ENCODE measurements at regions not wholly inside any gene's neighbourhood (a gene's known extent, or its start where the extent isn't known, plus 50 kb on each side); places are given as distances from the start of the nearest gene placed in this dataset.

GRCh38 chr4:137623013-137623412, 90.7 kb upstream of the PCDH18 start:
- peaks cover 1% of the 10 kb centered on the region for H3K9me3 Mint-ChIP-seq
- CTCF ChIA-PET: no interaction called here
- no peak for DNase-seq

GRCh38 chr4:137621056-137621455, 88.8 kb upstream of the PCDH18 start:
- no peak for ATAC-seq
- no peak for DNase-seq
- H3K27ac Mint-ChIP-seq: no peak overlapping the region
- intact Hi-C loops (cut with micrococcal nuclease): no loop called here
- H3K36me3 Mint-ChIP-seq (ENCODE audit: low read depth): no peaks in the 10 kb centered on the region
- no peaks in the 10 kb centered on the region for H3K4me1 Mint-ChIP-seq (ENCODE audit: low read depth)
- ChIA-PET CTCF (no interaction called here), POLR2A (no interaction called here)
- no peaks in the 10 kb centered on the region for H3K27me3 Mint-ChIP-seq
- no peak for TF ChIP-seq CTCF (IDR thresholded peaks at IDR 0.05)
- no peak overlapping the region for H3K4me3 Mint-ChIP-seq
- peaks cover 1% of the 10 kb centered on the region for H3K9me3 Mint-ChIP-seq

More at GRCh38 chr4:137623013-137623412, 90.7 kb upstream of the PCDH18 start:
- no peak overlapping the region for H3K27ac Mint-ChIP-seq
- H3K36me3 Mint-ChIP-seq (ENCODE audit: low read depth): no peaks in the 10 kb centered on the region
- no peak for ATAC-seq
- H3K27me3 Mint-ChIP-seq: no peaks in the 10 kb centered on the region
- H3K4me1 Mint-ChIP-seq (ENCODE audit: low read depth): no peaks in the 10 kb centered on the region
- intact Hi-C loops (cut with micrococcal nuclease): no loop called here
- no peak for TF ChIP-seq CTCF (IDR thresholded peaks at IDR 0.05)
- POLR2A ChIA-PET: no interaction called here
- H3K4me3 Mint-ChIP-seq: no peak overlapping the region

GRCh38 chr4:137614491-137614890, 82.2 kb upstream of the PCDH18 start:
- H3K27me3 Mint-ChIP-seq: no peaks in the 10 kb centered on the region
- DNase-seq: no peak
- peaks cover 2% of the 10 kb centered on the region for H3K9me3 Mint-ChIP-seq
- no peaks in the 10 kb centered on the region for H3K36me3 Mint-ChIP-seq (ENCODE audit: low read depth)
- POLR2A ChIA-PET: no interaction called here
- CTCF ChIA-PET: no interaction called here
- H3K27ac Mint-ChIP-seq: no peak overlapping the region
- no peak for TF ChIP-seq CTCF (IDR thresholded peaks at IDR 0.05)
- no peak for ATAC-seq
- intact Hi-C loops (cut with micrococcal nuclease): no loop called here
- H3K4me1 Mint-ChIP-seq (ENCODE audit: low read depth): no peaks in the 10 kb centered on the region
- H3K4me3 Mint-ChIP-seq: no peak overlapping the region

- H3K36me3 Mint-ChIP-seq (ENCODE audit: low read depth): no peaks in the 10 kb centered on the region
- H3K4me1 Mint-ChIP-seq (ENCODE audit: low read depth): no peaks in the 10 kb centered on the region
- no peak for DNase-seq
- intact Hi-C loops (cut with micrococcal nuclease): no loop called here
- H3K27ac Mint-ChIP-seq: no peak overlapping the region
- no peak overlapping the region for H3K4me3 Mint-ChIP-seq
- ChIA-PET CTCF (no interaction called here), POLR2A (no interaction called here)
- no peak for ATAC-seq
- peaks cover 2% of the 10 kb centered on the region for H3K9me3 Mint-ChIP-seq
- no peak for TF ChIP-seq CTCF (IDR thresholded peaks at IDR 0.05)
- H3K27me3 Mint-ChIP-seq: no peaks in the 10 kb centered on the region
Observed at GRCh38 chr4:137611998-137612700, 79.9 kb upstream of the PCDH18 start.

- DNase-seq (no peak), ATAC-seq (no peak)
- intact Hi-C loops (cut with micrococcal nuclease): no loop called here
- Mint-ChIP-seq H3K4me3 (no peak overlapping the region), H3K36me3 (ENCODE audit: low read depth) (no peaks in the 10 kb centered on the region), H3K4me1 (ENCODE audit: low read depth) (no peaks in the 10 kb centered on the region), H3K27ac (no peak overlapping the region), H3K9me3 (peaks cover 2% of the 10 kb centered on the region), H3K27me3 (no peaks in the 10 kb centered on the region)
- POLR2A ChIA-PET: no interaction called here
- CTCF ChIA-PET: no interaction called here
- TF ChIP-seq CTCF (IDR thresholded peaks at IDR 0.05): no peak
Observed at GRCh38 chr4:137610960-137611359, 78.7 kb upstream of the PCDH18 start.

Measured in activated CD8-positive, alpha-beta T cell treated with anti-CD3 and anti-CD28 coated beads for 36 hours (primary cell).